Cardiac muscle cell (in vitro differentiated cells and primary cell): ENCODE measurements at regions not wholly inside any gene's neighbourhood (a gene's known extent, or its start where the extent isn't known, plus 50 kb on each side); places are given as distances from the start of the nearest gene placed in this dataset.

ENCODE experiments used
- DNase-seq, 2 donors: peaks; one replicate each; pipeline versions ENCODE4 v3.0.0 to v3.0.0-alpha.2; 2010 to 2017; ENCODE audit warnings: low read depth in 1 of 2, low spot score in 1 of 2
- H3K27ac ChIP-seq: fragments of 200-600 bp; sonication (generic); 2 replicates; pipeline ENCODE4 v1.5.1; 2016
- H3K27me3 ChIP-seq: fragments of 200-600 bp; sonication (generic); 2 replicates; pipeline ENCODE4 v1.6.0; 2016; ENCODE audit warnings: control low read depth
- H3K36me3 ChIP-seq: fragments of 200-600 bp; sonication (generic); 2 replicates; pipeline ENCODE4 v1.5.1; 2016; ENCODE audit warnings: control low read depth
- H3K4me1 ChIP-seq: fragments of 200-600 bp; sonication (generic); 2 replicates; pipeline ENCODE4 v1.8.1; 2017; ENCODE audit warnings: low read depth, mild to moderate bottlenecking, mixed run types
- H3K4me3 ChIP-seq: fragments of 200-600 bp; sonication (generic); 2 replicates; pipeline ENCODE4 v1.5.1; 2016; ENCODE audit warnings: mild to moderate bottlenecking
- H3K9me3 ChIP-seq: fragments of 200-600 bp; sonication (generic); 2 replicates; pipeline ENCODE4 v1.5.1; 2017; ENCODE audit warnings: low read depth, mild to moderate bottlenecking, control low read depth
- TF ChIP-seq, protein P1 (sequence below): IDR thresholded peaks from 2 replicates; pipeline ENCODE4 v1.5.1; 2012; ENCODE audit warnings: low read depth, mild to moderate bottlenecking, low read length

DNA sequence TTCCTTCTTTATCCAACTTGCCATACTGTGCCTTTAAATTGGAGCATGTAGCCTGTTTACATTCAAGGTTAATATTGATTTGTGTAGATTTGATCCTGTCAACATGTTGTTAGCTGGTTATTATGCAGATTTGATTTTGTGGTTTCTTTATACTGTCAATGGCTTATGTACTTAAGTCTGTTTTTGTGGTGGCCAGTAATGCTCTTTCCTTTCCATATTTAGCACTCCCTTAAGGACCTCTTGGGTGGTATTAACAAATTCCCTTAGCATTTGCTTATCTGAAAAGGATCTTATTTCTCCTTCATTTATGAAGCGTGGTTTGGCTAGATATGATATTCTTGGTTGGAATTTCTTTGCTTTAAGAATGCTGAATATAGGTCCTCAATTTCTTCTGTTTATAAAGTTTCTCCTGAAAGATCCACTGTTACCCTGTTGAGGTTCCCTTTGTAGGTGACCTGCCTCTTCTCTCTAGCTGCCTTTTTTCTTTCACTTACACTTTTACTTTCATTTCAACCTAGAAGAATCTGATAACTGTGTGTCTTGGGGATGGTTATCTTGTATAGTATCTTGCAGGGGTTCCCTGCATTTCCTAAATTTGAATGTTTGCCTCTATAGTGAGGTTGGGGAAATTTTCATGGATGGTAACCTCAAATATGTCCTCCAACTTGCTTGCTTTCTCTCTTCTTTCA, 86.9 kb upstream of the NEGR1 start:
- Histone ChIP-seq H3K4me3 (no peak overlapping the region), H3K4me1 (no peaks in the 10 kb centered on the region), H3K9me3 (no peaks in the 10 kb centered on the region), H3K27me3 (no peaks in the 10 kb centered on the region), H3K36me3 (no peaks in the 10 kb centered on the region), H3K27ac (no peak overlapping the region)
- DNase-seq: no peak
- TF ChIP-seq, protein P1, sequence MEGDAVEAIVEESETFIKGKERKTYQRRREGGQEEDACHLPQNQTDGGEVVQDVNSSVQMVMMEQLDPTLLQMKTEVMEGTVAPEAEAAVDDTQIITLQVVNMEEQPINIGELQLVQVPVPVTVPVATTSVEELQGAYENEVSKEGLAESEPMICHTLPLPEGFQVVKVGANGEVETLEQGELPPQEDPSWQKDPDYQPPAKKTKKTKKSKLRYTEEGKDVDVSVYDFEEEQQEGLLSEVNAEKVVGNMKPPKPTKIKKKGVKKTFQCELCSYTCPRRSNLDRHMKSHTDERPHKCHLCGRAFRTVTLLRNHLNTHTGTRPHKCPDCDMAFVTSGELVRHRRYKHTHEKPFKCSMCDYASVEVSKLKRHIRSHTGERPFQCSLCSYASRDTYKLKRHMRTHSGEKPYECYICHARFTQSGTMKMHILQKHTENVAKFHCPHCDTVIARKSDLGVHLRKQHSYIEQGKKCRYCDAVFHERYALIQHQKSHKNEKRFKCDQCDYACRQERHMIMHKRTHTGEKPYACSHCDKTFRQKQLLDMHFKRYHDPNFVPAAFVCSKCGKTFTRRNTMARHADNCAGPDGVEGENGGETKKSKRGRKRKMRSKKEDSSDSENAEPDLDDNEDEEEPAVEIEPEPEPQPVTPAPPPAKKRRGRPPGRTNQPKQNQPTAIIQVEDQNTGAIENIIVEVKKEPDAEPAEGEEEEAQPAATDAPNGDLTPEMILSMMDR: no peak

DNA sequence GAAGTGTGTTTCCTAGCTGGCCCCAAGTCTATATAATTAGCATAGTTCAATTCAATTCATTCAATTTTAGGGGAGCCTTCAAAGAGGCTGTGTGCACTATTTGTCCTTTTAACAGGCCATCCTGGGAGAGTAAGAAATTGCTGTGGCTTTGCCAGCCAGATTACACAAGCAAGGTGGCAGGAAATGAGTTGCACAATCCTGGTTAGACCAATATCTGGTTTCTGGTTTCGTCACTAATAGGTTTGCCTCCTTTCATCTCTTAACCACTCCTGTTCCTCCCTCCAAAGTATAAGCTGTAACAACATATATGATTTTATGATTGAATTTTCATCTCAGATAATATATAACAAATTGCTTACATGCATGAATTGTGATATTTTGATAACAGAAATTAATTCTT, 84.1 kb upstream of the NEGR1 start:
- H3K9me3 ChIP-seq: no peaks in the 10 kb centered on the region
- H3K4me1 ChIP-seq: no peaks in the 10 kb centered on the region
- DNase-seq: peak in 1 of 2 donors; percentile 68
- no peaks in the 10 kb centered on the region for H3K36me3 ChIP-seq
- no peaks in the 10 kb centered on the region for H3K27me3 ChIP-seq
- no peak overlapping the region for H3K27ac ChIP-seq
- H3K4me3 ChIP-seq: no peak overlapping the region
- TF ChIP-seq, protein P1: no peak

DNA sequence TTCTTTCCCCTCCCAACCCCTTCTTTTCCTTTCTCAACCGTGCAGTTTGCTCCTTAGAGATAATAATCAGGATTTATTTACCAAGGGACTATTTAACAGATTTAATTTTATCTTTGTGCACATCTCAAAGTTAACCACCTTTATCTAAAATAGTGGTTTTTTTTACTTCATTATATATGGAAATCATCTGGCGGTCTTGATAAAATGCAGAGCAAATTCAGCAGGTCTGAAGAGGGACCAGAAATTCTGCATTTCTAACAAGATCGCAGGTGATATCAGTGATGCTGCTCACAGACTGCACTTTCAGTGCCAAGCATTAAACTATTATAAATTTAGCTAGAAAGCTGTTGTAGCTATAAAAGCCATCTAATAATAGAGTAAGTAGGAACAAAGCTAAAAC, 83.4 kb upstream of the NEGR1 start:
- TF ChIP-seq, protein P1: no peak
- Histone ChIP-seq H3K4me3 (no peak overlapping the region), H3K4me1 (no peaks in the 10 kb centered on the region), H3K27ac (no peak overlapping the region), H3K9me3 (no peaks in the 10 kb centered on the region), H3K27me3 (no peaks in the 10 kb centered on the region), H3K36me3 (no peaks in the 10 kb centered on the region)
- DNase-seq: no peak

DNA sequence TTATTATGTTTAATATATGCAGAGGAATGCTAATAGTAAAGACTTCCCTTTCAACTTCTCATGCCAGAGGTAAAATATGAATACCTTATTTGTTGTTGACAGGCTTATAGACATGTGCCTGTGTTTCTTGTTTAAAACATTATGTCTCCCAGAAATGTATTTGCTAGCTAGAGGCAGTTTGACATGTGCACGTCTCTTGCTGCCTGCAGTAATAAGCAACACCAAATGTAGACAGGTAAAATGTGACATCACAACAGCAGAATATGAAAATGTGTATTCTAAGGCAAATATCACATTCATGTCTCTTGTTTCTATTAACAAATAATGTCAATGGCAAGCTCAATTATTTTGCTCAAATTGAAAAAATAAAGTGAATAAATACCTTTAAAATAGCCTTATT, 80.2 kb upstream of the NEGR1 start:
- no peak overlapping the region for H3K4me3 ChIP-seq
- H3K36me3 ChIP-seq: no peaks in the 10 kb centered on the region
- no peaks in the 10 kb centered on the region for H3K9me3 ChIP-seq
- DNase-seq: no peak
- TF ChIP-seq, protein P1: no peak
- no peaks in the 10 kb centered on the region for H3K27me3 ChIP-seq
- no peaks in the 10 kb centered on the region for H3K4me1 ChIP-seq
- no peak overlapping the region for H3K27ac ChIP-seq

DNA sequence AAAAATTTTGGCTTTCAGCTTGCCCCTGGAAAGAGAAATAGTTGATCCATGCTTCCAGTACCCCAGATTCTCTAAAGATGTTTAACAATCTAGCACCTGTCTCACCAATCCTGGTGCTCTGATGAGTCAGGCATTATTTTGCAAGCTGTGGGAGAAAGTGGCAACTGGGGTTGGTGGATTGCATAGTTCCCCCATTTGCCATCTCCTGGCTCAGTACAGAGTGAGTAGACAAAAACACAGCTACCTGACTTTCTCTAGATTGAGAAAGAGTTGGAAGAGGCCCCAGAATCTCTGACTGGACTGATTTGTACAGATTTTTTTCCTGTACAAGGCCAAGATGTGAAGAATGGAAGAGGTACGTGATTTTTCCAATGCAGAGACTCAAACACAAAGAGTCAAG, 75.1 kb upstream of the NEGR1 start:
- Histone ChIP-seq H3K9me3 (no peaks in the 10 kb centered on the region), H3K4me1 (no peaks in the 10 kb centered on the region)

More for the DNA sequence above, 75.1 kb upstream of the NEGR1 start:
- DNase-seq: no peak
- Histone ChIP-seq H3K27me3 (no peaks in the 10 kb centered on the region), H3K36me3 (no peaks in the 10 kb centered on the region), H3K27ac (no peak overlapping the region), H3K4me3 (no peak overlapping the region)
- TF ChIP-seq, protein P1: no peak
